ENCODE measurements at regions not wholly inside any gene's neighbourhood (a gene's known extent, or its start where the extent isn't known, plus 50 kb on each side); places are given as distances from the start of the nearest gene placed in this dataset.

GRCh38 chr2:2796207-2796606, 465.1 kb upstream of the MYT1L start:
- H3K79me2 ChIP-seq (ENCODE audit: control insufficient read depth, insufficient read depth, low read length) = no peaks in the 10 kb centered on the region
- H3K4me1 ChIP-seq (ENCODE audit: control insufficient read depth in 2 of 2, insufficient read depth in 2 of 2, low read length in 2 of 2) = no peaks in the 10 kb centered on the region
- Mint-ChIP-seq H3K4me1 (no peaks in the 10 kb centered on the region), H3K9me3 (ENCODE audit: insufficient read depth) (no peaks in the 10 kb centered on the region), H3K27me3 (peaks cover 4% of the 10 kb centered on the region), H3K4me3 (no peak overlapping the region), H3K27ac (no peak overlapping the region)
- CTCF ChIA-PET = no interaction called here
- no peaks in the 10 kb centered on the region for H4K20me1 ChIP-seq (ENCODE audit: control insufficient read depth, insufficient read depth, low read length, poor library complexity, severe bottlenecking)
- DNase-seq (no peak), ATAC-seq (ENCODE audit: low read depth) (no peak)
- no peak overlapping the region for H2AFZ ChIP-seq (ENCODE audit: insufficient read depth, low read depth, low read length, poor library complexity, severe bottlenecking)
- no peaks in the 10 kb centered on the region for H3K36me3 ChIP-seq (replicated peaks in 1 of 2; ENCODE audit: control extremely low read depth in 1 of 2, control insufficient read depth in 1 of 2, extremely low read depth in 1 of 2, insufficient read depth in 2 of 2, low read length in 1 of 2)
- H3K4me3 ChIP-seq (ENCODE audit: control extremely low read depth in 1 of 5, extremely low read depth in 1 of 5, insufficient read depth in 1 of 5, low read depth in 2 of 5, low read length in 4 of 5) = no peak overlapping the region
- intact Hi-C loops (cut with micrococcal nuclease) = no loop called here
- no peak for TF ChIP-seq CTCF (IDR thresholded peaks at IDR 0.05)
- H3K27ac ChIP-seq (ENCODE audit: low read length in 2 of 2) = no peak overlapping the region
- peaks cover 0 to 16% (median 0%) of the 10 kb centered on the region in 3 donors for H3K9me3 ChIP-seq (ENCODE audit: control extremely low read depth in 1 of 3, control insufficient read depth in 2 of 3, insufficient read depth in 1 of 3, low read length in 2 of 3)
- no peak overlapping the region for H3K4me2 ChIP-seq (replicated peaks; ENCODE audit: low read depth, low read length, poor library complexity, severe bottlenecking)
- no peak overlapping the region for H3K9ac ChIP-seq (ENCODE audit: low read length)
- 92% methylated on average over 14 of the region's 14 CpGs for WGBS (ENCODE audit: insufficient coverage)
- POLR2A ChIA-PET = no interaction called here
- H3K27me3 ChIP-seq (replicated peaks in 1 of 4; ENCODE audit: control extremely low read depth in 1 of 4, control insufficient read depth in 3 of 4, insufficient read depth in 4 of 4, low read length in 3 of 4) = no peaks in the 10 kb centered on the region

GRCh38 chr2:2795438-2796091, 464.5 kb upstream of the MYT1L start:
- Histone ChIP-seq H2AFZ (ENCODE audit: insufficient read depth, low read depth, low read length, poor library complexity, severe bottlenecking) (no peak overlapping the region), H3K4me1 (ENCODE audit: control insufficient read depth in 2 of 2, insufficient read depth in 2 of 2, low read length in 2 of 2) (no peaks in the 10 kb centered on the region), H3K27ac (ENCODE audit: low read length in 2 of 2) (no peak overlapping the region), H3K27me3 (replicated peaks in 1 of 4; ENCODE audit: control extremely low read depth in 1 of 4, control insufficient read depth in 3 of 4, insufficient read depth in 4 of 4, low read length in 3 of 4) (no peaks in the 10 kb centered on the region), H3K79me2 (ENCODE audit: control insufficient read depth, insufficient read depth, low read length) (no peaks in the 10 kb centered on the region), H3K9me3 (ENCODE audit: control extremely low read depth in 1 of 3, control insufficient read depth in 2 of 3, insufficient read depth in 1 of 3, low read length in 2 of 3) (peaks cover 0 to 13% (median 0%) of the 10 kb centered on the region in 3 donors), H3K36me3 (replicated peaks in 1 of 2; ENCODE audit: control extremely low read depth in 1 of 2, control insufficient read depth in 1 of 2, extremely low read depth in 1 of 2, insufficient read depth in 2 of 2, low read length in 1 of 2) (no peaks in the 10 kb centered on the region), H3K4me3 (ENCODE audit: control extremely low read depth in 1 of 5, extremely low read depth in 1 of 5, insufficient read depth in 1 of 5, low read depth in 2 of 5, low read length in 4 of 5) (no peak overlapping the region), H3K4me2 (replicated peaks; ENCODE audit: low read depth, low read length, poor library complexity, severe bottlenecking) (no peak overlapping the region), H4K20me1 (ENCODE audit: control insufficient read depth, insufficient read depth, low read length, poor library complexity, severe bottlenecking) (no peaks in the 10 kb centered on the region), H3K9ac (ENCODE audit: low read length) (no peak overlapping the region)
- H3K4me3 Mint-ChIP-seq = no peak overlapping the region
- peaks cover 4% of the 10 kb centered on the region for H3K27me3 Mint-ChIP-seq
- H3K27ac Mint-ChIP-seq = no peak overlapping the region
- POLR2A ChIA-PET = no interaction called here
- H3K9me3 Mint-ChIP-seq (ENCODE audit: insufficient read depth) = no peaks in the 10 kb centered on the region
- TF ChIP-seq CTCF (IDR thresholded peaks at IDR 0.05) (no peak), EZH2 (IDR thresholded peaks at IDR 0.05; ENCODE audit: borderline replicate concordance, insufficient read depth, low read depth, low read length, poor library complexity, severe bottlenecking) (no peak)
- ATAC-seq (ENCODE audit: low read depth) (no peak), DNase-seq (no peak)
- intact Hi-C loops (cut with micrococcal nuclease) = no loop called here
- CTCF ChIA-PET = no interaction called here
- no peaks in the 10 kb centered on the region for H3K4me1 Mint-ChIP-seq
- 97% methylated on average over 25 of the region's 29 CpGs for WGBS (ENCODE audit: insufficient coverage)
